HG03521 (cell line): ENCODE measurements at regions not wholly inside any gene's neighbourhood (a gene's known extent, or its start where the extent isn't known, plus 50 kb on each side); places are given as distances from the start of the nearest gene placed in this dataset.
"Not testable (repeated sequence)": the region's sequence is repeated elsewhere in the genome, so short reads cannot be mapped to it uniquely, and the experiment has no call there.

Experiments used
- ATAC-seq: cut with Tn5 transposase; IDR thresholded peaks from one replicate; pipeline ENCODE4 v1.9.1; 2021; ENCODE audit warnings: mild to moderate bottlenecking, moderate library complexity; ENCODE audit not compliant: unreplicated experiment

GRCh38 chrX:151042842-151043241, 59.7 kb downstream of the HMGB3 start:
- no peak for ATAC-seq

DNA sequence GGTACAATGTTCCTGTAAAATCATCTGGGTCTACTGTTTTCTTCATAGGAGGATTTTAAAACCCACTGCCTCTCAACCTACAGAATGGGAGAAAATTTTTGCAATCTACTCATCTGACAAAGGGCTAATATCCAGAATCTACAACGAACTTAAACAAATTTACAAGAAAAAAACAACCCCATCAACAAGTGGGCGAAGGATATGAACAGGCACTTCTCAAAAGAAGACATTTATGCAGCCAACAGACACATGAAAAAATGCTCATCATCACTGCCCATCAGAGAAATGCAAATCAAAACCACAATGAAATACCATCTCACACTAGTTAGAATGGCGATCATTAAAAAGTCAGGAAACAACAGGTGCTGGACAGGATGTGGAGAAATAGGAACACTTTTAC, 83.2 kb downstream of the HMGB3 start:
- not testable (repeated sequence) for ATAC-seq

- no peak for ATAC-seq
These were observed 90.6 kb downstream of the HMGB3 start for GRCh38 chrX:151073767-151074166.

DNA sequence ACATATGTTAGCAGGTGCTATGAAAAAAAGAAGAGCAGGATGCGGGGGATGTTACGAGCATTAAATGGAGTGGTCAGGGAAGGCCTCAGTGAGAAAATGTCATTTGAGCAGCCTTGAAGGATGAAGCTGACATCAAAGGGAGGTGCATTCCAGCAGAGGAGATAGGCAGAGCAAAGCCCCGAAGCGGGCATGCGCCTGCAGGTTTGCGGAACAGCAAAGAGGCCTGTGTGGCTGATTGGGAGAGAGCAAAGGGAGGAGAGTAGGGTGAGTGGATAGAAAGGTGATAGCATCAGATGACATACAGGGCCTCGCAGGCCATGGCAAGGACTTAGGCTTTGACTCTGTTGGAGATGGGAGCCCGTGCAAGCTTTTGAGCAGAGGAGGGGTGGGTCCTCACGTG, 95.4 kb upstream of the GPR50 start:
- no peak for ATAC-seq

- peak; percentile 75 for ATAC-seq
These were observed 94.1 kb upstream of the GPR50 start for GRCh38 chrX:151082077-151082948.

- ATAC-seq: no peak
These were observed 91.9 kb upstream of the GPR50 start for GRCh38 chrX:151084454-151084853.

GRCh38 chrX:151085207-151085606, 91.2 kb upstream of the GPR50 start:
- ATAC-seq: no peak

- no peak for ATAC-seq
These were observed 88.2 kb upstream of the GPR50 start for GRCh38 chrX:151088221-151088620.

DNA sequence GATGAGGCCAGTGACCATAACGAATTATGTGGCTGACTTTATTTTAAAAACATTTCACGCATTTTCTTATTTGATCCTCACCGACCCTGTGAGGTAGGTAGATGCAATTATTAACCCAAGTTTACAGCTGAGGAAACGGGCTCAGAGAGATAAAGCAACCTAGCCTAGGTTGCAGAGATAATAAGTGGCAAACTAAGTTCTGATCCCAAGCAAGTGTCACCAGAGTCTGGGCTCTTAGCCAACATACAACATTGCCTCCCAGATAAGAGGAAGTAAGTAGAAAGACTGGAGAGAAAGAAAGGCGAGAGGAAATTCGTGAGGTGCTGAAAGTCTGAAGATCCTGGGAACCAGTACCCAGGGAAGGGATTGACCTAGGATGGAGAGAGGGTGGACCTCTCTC, 77.4 kb upstream of the GPR50 start:
- ATAC-seq: no peak

- no peak for ATAC-seq
These were observed 75.6 kb upstream of the GPR50 start for GRCh38 chrX:151100799-151101198.

DNA sequence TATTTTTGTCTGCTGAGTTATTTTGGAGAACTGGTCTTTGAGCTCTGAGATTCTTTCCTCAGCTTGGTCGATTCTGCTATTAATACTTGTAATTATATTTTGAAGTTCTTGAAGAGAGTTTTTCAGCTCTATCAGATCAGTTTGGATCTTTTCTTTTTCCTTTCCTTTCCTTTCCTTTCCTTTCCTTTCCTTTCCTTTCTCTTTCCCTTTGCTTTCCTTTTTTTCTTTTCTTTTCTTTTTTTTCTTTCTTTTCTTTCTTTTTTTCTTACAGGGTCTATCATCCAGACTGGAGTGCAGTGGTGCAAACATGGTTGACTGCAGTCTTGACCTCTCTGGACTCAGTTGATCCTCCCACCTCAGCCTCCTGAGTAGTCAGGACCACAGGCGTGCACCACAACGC, 63.2 kb upstream of the GPR50 start:
- ATAC-seq: not testable (repeated sequence)
